Naive thymus-derived CD4-positive, alpha-beta T cell (primary cell): ENCODE measurements at regions not wholly inside any gene's neighbourhood (a gene's known extent, or its start where the extent isn't known, plus 50 kb on each side); places are given as distances from the start of the nearest gene placed in this dataset.

Experiments
- ATAC-seq: fragments of 150-1000 bp; cut with Tn5 transposase; 2 replicates; pipeline ENCODE4 v1.10.0; 2021; ENCODE audit warnings: mild to moderate bottlenecking, moderate library complexity
- CTCF ChIA-PET: fragments of 350-600 bp; sonication (Branson Sonifier 250); formaldehyde crosslinking; loops from one replicate; lab custom pipeline; 2021; ENCODE audit warnings: antibody characterized with exemption; lab: Charles Lee
- POLR2A ChIA-PET: fragments of 350-600 bp; sonication (Branson Sonifier 250); formaldehyde crosslinking; loops from one replicate; lab custom pipeline; 2021; ENCODE audit warnings: antibody characterized with exemption, inconsistent platforms; lab: Charles Lee
- DNase-seq, 9 donors: peaks; one replicate each; pipeline versions ENCODE4 v3.0.0 to v3.0.0-alpha.2; 2020 to 2022; ENCODE audit warnings: mixed read lengths in 1 of 9
- H3K27ac ChIP-seq: one replicate; pipeline ENCODE4 v1.7.0; 2013; ENCODE audit warnings: mild to moderate bottlenecking, low read depth, low read length, moderate library complexity
- H3K27me3 ChIP-seq, 2 donors: one replicate each; pipeline ENCODE4 v1.7.0; 2013; ENCODE audit warnings: low read length in 2 of 2, mild to moderate bottlenecking in 2 of 2, moderate library complexity in 2 of 2; ENCODE audit not compliant: control insufficient read depth in 2 of 2, insufficient read depth in 2 of 2
- H3K36me3 ChIP-seq, 3 experiments: 1 replicate in 2 of 3; 2 replicates in 1 of 3; pipeline ENCODE4 v1.7.0; 2013; ENCODE audit warnings: low read length in 3 of 3, mild to moderate bottlenecking in 3 of 3, moderate library complexity in 1 of 3; ENCODE audit not compliant: insufficient read depth in 3 of 3, control insufficient read depth in 2 of 3
- H3K4me1 ChIP-seq, 2 donors: one replicate each; pipeline ENCODE4 v1.7.0; 2013; ENCODE audit warnings: low read length in 2 of 2, mild to moderate bottlenecking in 2 of 2, moderate library complexity in 1 of 2; ENCODE audit not compliant: control insufficient read depth in 2 of 2, insufficient read depth in 2 of 2
- H3K4me3 ChIP-seq: 2 replicates; pipeline ENCODE4 v1.7.0; 2013; ENCODE audit warnings: mild to moderate bottlenecking, low read length
- H3K9me3 ChIP-seq, 3 experiments: 1 replicate in 2 of 3; 2 replicates in 1 of 3; pipeline ENCODE4 v1.7.0; 2013; ENCODE audit warnings: low read length in 3 of 3; ENCODE audit not compliant: control insufficient read depth in 2 of 3
- H3K27ac Mint-ChIP-seq, 9 donors: one replicate each; pipeline ENCODE4 v1.8.0; 2020 to 2022; ENCODE audit warnings: mixed read lengths in 9 of 9, mild to moderate bottlenecking in 8 of 9, moderate library complexity in 5 of 9, inconsistent platforms in 2 of 9
- H3K27me3 Mint-ChIP-seq, 5 donors: one replicate each; pipeline ENCODE4 v1.8.0; 2021 to 2022; ENCODE audit warnings: mixed read lengths in 5 of 5, mild to moderate bottlenecking in 1 of 5
- H3K36me3 Mint-ChIP-seq, 5 donors: one replicate each; pipeline ENCODE4 v1.8.0; 2020 to 2022; ENCODE audit warnings: mixed read lengths in 5 of 5, mild to moderate bottlenecking in 3 of 5, inconsistent platforms in 1 of 5
- H3K4me1 Mint-ChIP-seq, 7 donors: one replicate each; pipeline ENCODE4 v1.8.0; 2020 to 2022; ENCODE audit warnings: mixed read lengths in 7 of 7, mild to moderate bottlenecking in 3 of 7, inconsistent platforms in 1 of 7
- H3K4me3 Mint-ChIP-seq, 10 donors: one replicate each; pipeline ENCODE4 v1.8.0; 2020 to 2022; ENCODE audit warnings: mild to moderate bottlenecking in 10 of 10, mixed read lengths in 10 of 10, moderate library complexity in 6 of 10, inconsistent platforms in 2 of 10
- H3K9me3 Mint-ChIP-seq, 11 donors: one replicate each; pipeline ENCODE4 v1.8.0; 2020 to 2022; ENCODE audit warnings: mixed read lengths in 11 of 11, mild to moderate bottlenecking in 4 of 11, inconsistent platforms in 1 of 11, moderate library complexity in 1 of 11
- intact Hi-C, 2 donors: fragments of 100-400 bp; cut with micrococcal nuclease; formaldehyde crosslinking; loops; one replicate each; pipeline ENCODE4 v1.15.1; 2023

DNA sequence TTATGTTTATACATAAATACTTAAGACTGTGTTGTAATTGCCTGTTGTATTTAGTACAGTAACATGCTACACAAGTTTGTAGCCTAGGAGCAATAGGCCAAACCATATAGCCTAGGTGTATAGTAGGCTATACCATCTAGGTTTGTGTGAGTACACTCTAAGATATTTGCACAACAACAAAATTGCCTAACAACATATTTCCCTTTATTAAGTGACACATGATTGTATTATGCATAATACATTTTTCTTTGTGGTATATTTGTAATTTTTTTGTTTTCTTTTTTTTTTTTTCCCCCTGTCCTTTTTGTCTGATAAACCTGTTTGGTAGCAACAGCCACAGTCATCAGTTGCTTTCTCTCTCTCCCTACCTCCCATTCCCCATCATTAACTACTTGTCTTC is 945.6 kb downstream of the ZPLD1 start:
- no peaks in the 10 kb centered on the region for H3K36me3 ChIP-seq
- intact Hi-C loops: no loop called here
- H3K9me3 ChIP-seq: no peaks in the 10 kb centered on the region
- H3K27ac ChIP-seq: no peak overlapping the region
- H3K27me3 Mint-ChIP-seq: no peaks in the 10 kb centered on the region
- H3K4me3 ChIP-seq: no peak overlapping the region
- H3K4me3 Mint-ChIP-seq: no peak overlapping the region
- H3K36me3 Mint-ChIP-seq: no peaks in the 10 kb centered on the region
- DNase-seq (no peak), ATAC-seq (no peak)
- H3K9me3 Mint-ChIP-seq: peaks cover 0 to 3% (median 0%) of the 10 kb centered on the region in 11 donors
- no peaks in the 10 kb centered on the region for H3K4me1 Mint-ChIP-seq
- ChIA-PET CTCF (no interaction called here), POLR2A (no interaction called here)
- no peak overlapping the region for H3K27ac Mint-ChIP-seq
- no peaks in the 10 kb centered on the region for H3K27me3 ChIP-seq
- no peaks in the 10 kb centered on the region for H3K4me1 ChIP-seq

DNA sequence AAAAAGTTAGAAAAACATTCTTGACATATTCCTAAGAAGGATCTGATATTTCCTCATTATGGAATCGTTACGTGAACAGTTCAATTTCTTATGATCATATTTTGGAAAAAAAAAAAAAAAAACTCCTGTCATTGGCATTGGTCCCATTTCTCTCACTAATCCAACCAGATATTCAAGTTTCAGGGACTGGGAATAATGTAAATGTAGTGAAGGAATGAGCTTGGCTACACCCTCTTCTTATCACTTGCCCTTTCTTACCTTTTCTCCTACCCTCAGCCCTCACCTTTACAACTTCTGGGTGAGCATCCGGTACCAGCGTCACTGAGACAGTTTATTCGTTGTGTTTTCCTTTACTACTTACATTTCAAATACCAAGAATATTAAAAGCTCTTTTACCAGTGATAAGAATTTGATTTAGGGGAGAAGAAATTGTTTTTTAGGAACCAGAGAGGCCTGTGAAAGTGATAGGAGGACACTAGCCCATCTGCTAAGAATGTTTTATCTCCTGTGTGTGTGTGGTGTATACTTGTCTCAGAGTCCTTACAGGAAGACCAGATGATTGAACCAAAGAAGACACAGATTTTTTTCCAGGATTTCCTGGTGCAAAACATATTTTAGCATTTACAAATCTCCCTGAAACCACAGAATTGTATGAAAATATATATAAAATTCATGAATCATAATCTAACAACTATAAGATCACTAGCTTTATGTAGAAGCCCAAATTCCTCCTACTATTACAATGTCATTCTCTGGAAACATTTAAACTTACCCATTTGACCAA is 946.7 kb downstream of the ZPLD1 start:
- no peak overlapping the region for H3K4me3 ChIP-seq
- ChIA-PET POLR2A (no interaction called here), CTCF (no interaction called here)
- no peaks in the 10 kb centered on the region for H3K9me3 ChIP-seq
- ATAC-seq: no peak
- Mint-ChIP-seq H3K27ac (no peak overlapping the region), H3K9me3 (peaks cover 0 to 3% (median 0%) of the 10 kb centered on the region in 11 donors), H3K4me3 (no peak overlapping the region), H3K4me1 (no peaks in the 10 kb centered on the region), H3K36me3 (no peaks in the 10 kb centered on the region), H3K27me3 (no peaks in the 10 kb centered on the region)
- H3K36me3 ChIP-seq: no peaks in the 10 kb centered on the region
- no peak for DNase-seq
- H3K27ac ChIP-seq: no peak overlapping the region
- no peaks in the 10 kb centered on the region for H3K4me1 ChIP-seq
- no peaks in the 10 kb centered on the region for H3K27me3 ChIP-seq
- intact Hi-C loops: no loop called here

DNA sequence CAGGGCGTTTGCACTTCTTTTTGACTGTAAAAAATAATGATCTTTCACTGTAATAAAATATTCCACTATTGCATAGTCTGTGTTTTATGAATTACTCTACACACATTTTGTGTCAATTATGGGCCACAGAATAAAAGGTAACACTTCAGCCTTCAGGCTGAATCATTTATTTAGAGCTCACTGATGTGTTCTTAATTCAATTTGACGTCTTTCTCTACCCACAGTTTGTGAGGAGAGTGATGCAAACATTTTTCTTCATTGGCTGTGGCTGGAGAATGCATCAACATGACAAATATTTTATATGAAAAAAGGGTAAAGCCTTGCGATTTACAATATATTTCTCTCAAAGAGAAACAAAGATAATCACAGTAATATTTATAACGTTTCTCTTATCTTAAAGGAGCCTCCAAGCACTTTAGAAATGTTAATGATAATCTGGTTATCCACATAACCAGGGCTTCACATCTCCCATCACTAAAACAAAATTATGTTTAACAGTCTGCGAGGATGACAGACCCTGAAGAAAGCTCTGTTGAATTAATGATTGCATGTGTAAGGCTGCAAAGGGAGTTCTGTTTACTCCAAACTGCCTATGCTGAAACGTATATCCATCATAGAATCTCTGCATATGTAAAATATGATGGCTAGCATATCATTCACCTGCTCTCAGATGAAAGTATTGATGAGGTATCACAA is 951.3 kb downstream of the ZPLD1 start:
- POLR2A ChIA-PET: interaction anchor here (0.5 kb wide), 1 partner anchor 1695 kb away, joined by 3 read pairs; no protein-coding TSS in a partner anchor
- intact Hi-C loops: no loop called here
- Histone ChIP-seq H3K9me3 (no peaks in the 10 kb centered on the region), H3K36me3 (no peaks in the 10 kb centered on the region), H3K4me3 (no peak overlapping the region), H3K27me3 (no peaks in the 10 kb centered on the region), H3K27ac (no peak overlapping the region), H3K4me1 (no peaks in the 10 kb centered on the region)
- Mint-ChIP-seq H3K36me3 (no peaks in the 10 kb centered on the region), H3K4me3 (no peak overlapping the region), H3K9me3 (no peaks in the 10 kb centered on the region), H3K27me3 (no peaks in the 10 kb centered on the region), H3K27ac (no peak overlapping the region), H3K4me1 (no peaks in the 10 kb centered on the region)
- no peak for ATAC-seq
- DNase-seq: no peak
- CTCF ChIA-PET: no interaction called here

DNA sequence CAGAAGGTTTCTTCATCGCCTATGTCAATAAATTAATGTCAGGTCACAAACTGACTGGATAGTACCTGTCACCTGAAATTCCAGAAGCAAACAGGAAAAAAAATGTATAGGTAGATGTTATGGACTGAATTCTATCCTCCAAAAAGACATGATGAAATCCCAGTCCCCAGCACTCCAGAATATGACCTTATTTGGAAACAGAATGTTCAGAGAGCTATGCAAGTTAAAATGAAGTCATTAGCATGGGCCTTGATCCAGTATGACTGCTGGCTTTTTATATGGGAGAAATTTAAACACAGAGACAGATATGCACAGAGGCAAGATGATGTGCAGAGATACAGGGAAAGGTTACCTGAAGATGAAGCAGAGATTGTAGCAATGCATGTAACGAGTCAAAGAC is 953.4 kb downstream of the ZPLD1 start:
- POLR2A ChIA-PET: no interaction called here
- Mint-ChIP-seq H3K27ac (no peak overlapping the region), H3K4me1 (no peaks in the 10 kb centered on the region), H3K9me3 (no peaks in the 10 kb centered on the region), H3K36me3 (no peaks in the 10 kb centered on the region), H3K27me3 (no peaks in the 10 kb centered on the region), H3K4me3 (no peak overlapping the region)
- no peak overlapping the region for H3K4me3 ChIP-seq
- CTCF ChIA-PET: interaction anchor here (0.6 to 0.7 kb wide), 2 partner anchors 700 to 1579 kb away, joined by 3 read pairs; no protein-coding TSS in a partner anchor
- H3K36me3 ChIP-seq: no peaks in the 10 kb centered on the region
- H3K27me3 ChIP-seq: no peaks in the 10 kb centered on the region
- ATAC-seq: no peak
- no peak overlapping the region for H3K27ac ChIP-seq
- DNase-seq: no peak
- H3K4me1 ChIP-seq: no peaks in the 10 kb centered on the region
- intact Hi-C loops: no loop called here
- H3K9me3 ChIP-seq: no peaks in the 10 kb centered on the region

DNA sequence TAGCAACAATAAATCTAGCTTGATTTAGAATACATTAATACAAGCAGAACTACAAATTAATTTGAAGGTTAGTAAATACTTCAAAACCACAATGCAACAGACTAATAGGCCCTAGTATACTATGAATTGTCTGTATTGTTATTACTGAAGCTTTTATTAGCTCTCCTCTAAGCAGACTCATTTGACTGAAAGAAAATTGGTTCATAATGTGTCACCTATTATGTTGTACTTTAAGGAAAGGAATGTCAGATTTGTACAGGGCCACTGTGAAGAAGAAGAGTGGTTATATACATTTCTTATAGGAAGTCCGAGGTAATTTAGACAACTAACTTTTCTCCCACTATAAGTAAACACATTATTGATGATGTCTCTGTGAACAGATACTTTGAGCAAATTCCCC is 954.5 kb downstream of the ZPLD1 start:
- no peaks in the 10 kb centered on the region for H3K9me3 ChIP-seq
- Mint-ChIP-seq H3K4me1 (no peaks in the 10 kb centered on the region), H3K4me3 (no peak overlapping the region), H3K36me3 (no peaks in the 10 kb centered on the region), H3K27me3 (no peaks in the 10 kb centered on the region), H3K27ac (no peak overlapping the region), H3K9me3 (no peaks in the 10 kb centered on the region)
- CTCF ChIA-PET: no interaction called here
- no peak for ATAC-seq
- no peaks in the 10 kb centered on the region for H3K4me1 ChIP-seq
- intact Hi-C loops: no loop called here
- no peak for DNase-seq
- no peak overlapping the region for H3K4me3 ChIP-seq
- POLR2A ChIA-PET: no interaction called here
- H3K36me3 ChIP-seq: no peaks in the 10 kb centered on the region
- H3K27ac ChIP-seq: no peak overlapping the region
- H3K27me3 ChIP-seq: no peaks in the 10 kb centered on the region

DNA sequence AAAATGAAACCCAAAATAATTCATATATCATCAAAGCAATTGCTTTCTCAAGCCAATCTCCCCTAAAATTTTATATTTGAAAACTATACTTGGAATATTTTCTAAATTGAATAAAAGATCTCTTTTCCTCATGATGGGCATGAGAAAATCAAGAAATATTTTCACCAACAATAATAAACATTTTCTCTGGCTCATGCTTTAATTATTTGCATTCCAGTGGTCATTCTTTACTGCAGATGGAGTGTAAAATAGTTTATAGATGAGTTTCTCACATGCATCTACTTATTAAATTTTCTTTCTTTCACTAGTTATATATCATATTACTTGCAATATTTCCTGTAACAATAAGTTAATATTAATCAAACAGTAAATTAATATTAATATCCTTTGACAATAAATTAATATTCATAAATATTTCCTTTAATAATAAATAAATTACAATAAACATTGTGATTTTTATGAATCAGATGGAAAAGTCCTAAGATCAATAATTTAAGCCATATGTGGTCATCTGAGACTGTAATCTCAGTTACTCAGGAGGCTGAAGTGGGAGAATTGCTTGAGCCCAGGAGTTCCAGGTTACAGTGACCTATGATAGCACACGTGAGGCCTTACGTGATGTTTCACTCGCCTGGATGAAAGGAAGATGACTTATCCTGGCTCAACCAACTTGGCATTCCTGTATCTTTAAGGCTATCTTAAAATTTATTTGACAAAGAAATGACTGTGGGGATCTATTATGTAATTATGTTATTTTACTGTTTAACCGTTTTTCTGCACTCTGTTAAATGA is 958.8 kb downstream of the ZPLD1 start:
- ATAC-seq (no peak), DNase-seq (no peak)
- H3K27me3 Mint-ChIP-seq: no peaks in the 10 kb centered on the region
- no peaks in the 10 kb centered on the region for H3K9me3 ChIP-seq
- H3K9me3 Mint-ChIP-seq: peaks cover 0 to 1% (median 0%) of the 10 kb centered on the region in 11 donors
- no peaks in the 10 kb centered on the region for H3K27me3 ChIP-seq
- H3K4me1 Mint-ChIP-seq: no peaks in the 10 kb centered on the region
- no peak overlapping the region for H3K4me3 Mint-ChIP-seq
- no peaks in the 10 kb centered on the region for H3K36me3 Mint-ChIP-seq
- H3K27ac ChIP-seq: no peak overlapping the region
- no peak overlapping the region for H3K27ac Mint-ChIP-seq
- no peak overlapping the region for H3K4me3 ChIP-seq
- ChIA-PET CTCF (no interaction called here), POLR2A (no interaction called here)
- H3K36me3 ChIP-seq: no peaks in the 10 kb centered on the region
- intact Hi-C loops: no loop called here
- H3K4me1 ChIP-seq: no peaks in the 10 kb centered on the region
